ENCODE measurements at regions not wholly inside any gene's neighbourhood (a gene's known extent, or its start where the extent isn't known, plus 50 kb on each side); places are given as distances from the start of the nearest gene placed in this dataset.

GRCh38 chr4:153939570-153939969 is 150.7 kb upstream of the SFRP2 start:
- Histone ChIP-seq H3K4me3 (ENCODE audit: low read depth, low read length, poor library complexity, severe bottlenecking) (no peak overlapping the region), H3K4me2 (ENCODE audit: low read length) (no peak overlapping the region), H3K4me1 (ENCODE audit: insufficient read depth, low read length, poor library complexity, severe bottlenecking) (no peaks in the 10 kb centered on the region), H3K9me3 (ENCODE audit: low read length) (no peaks in the 10 kb centered on the region), H3K36me3 (ENCODE audit: insufficient read depth, low read length) (no peaks in the 10 kb centered on the region), H3K9me2 (ENCODE audit: insufficient read depth, low read length) (no peaks in the 10 kb centered on the region), H2AFZ (ENCODE audit: low read length) (no peak overlapping the region), H3K27ac (ENCODE audit: low read depth, low read length, poor library complexity, severe bottlenecking) (no peak overlapping the region), H3K79me2 (ENCODE audit: insufficient read depth, low read depth, low read length) (no peaks in the 10 kb centered on the region), H4K20me1 (ENCODE audit: insufficient read depth, low read length) (no peaks in the 10 kb centered on the region)
- ChIA-PET POLR2A (interaction anchor here (0.8 to 1.4 kb wide), 3 partner anchors 11 to 18 kb away, joined by 3 to 4 read pairs (median 4); no protein-coding TSS in a partner anchor), CTCF (ENCODE audit: unreplicated experiment) (no interaction called here)
- intact Hi-C loops (cut with micrococcal nuclease; ENCODE audit: unreplicated experiment), result no loop called here
- TF ChIP-seq, protein P1, sequence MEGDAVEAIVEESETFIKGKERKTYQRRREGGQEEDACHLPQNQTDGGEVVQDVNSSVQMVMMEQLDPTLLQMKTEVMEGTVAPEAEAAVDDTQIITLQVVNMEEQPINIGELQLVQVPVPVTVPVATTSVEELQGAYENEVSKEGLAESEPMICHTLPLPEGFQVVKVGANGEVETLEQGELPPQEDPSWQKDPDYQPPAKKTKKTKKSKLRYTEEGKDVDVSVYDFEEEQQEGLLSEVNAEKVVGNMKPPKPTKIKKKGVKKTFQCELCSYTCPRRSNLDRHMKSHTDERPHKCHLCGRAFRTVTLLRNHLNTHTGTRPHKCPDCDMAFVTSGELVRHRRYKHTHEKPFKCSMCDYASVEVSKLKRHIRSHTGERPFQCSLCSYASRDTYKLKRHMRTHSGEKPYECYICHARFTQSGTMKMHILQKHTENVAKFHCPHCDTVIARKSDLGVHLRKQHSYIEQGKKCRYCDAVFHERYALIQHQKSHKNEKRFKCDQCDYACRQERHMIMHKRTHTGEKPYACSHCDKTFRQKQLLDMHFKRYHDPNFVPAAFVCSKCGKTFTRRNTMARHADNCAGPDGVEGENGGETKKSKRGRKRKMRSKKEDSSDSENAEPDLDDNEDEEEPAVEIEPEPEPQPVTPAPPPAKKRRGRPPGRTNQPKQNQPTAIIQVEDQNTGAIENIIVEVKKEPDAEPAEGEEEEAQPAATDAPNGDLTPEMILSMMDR (conservative IDR thresholded peaks at IDR 0.05; ENCODE audit: low read length), result no peak
- no peak for TF ChIP-seq EZH2phosphoT487 (IDR thresholded peaks at IDR 0.05; ENCODE audit: borderline replicate concordance, low read depth, low read length)
- DNase-seq (ENCODE audit: low spot score), result no peak
- no TSS peak for BruUV-seq (replicated peaks)

GRCh38 chr4:153938994-153939393 is 150.1 kb upstream of the SFRP2 start:
- ChIA-PET POLR2A (interaction anchor here (1.0 to 1.4 kb wide), 5 partner anchors 10 to 68 kb away, joined by 3 to 6 read pairs (median 4); no protein-coding TSS in a partner anchor), CTCF (ENCODE audit: unreplicated experiment) (no interaction called here)
- no TSS peak for BruUV-seq (replicated peaks)
- DNase-seq (ENCODE audit: low spot score), result no peak
- H3K27ac ChIP-seq (ENCODE audit: low read depth, low read length, poor library complexity, severe bottlenecking), result no peak overlapping the region
- H3K36me3 ChIP-seq (ENCODE audit: insufficient read depth, low read length), result no peaks in the 10 kb centered on the region
- H3K4me1 ChIP-seq (ENCODE audit: insufficient read depth, low read length, poor library complexity, severe bottlenecking), result no peaks in the 10 kb centered on the region
- H3K4me3 ChIP-seq (ENCODE audit: low read depth, low read length, poor library complexity, severe bottlenecking), result no peak overlapping the region
- intact Hi-C loops (cut with micrococcal nuclease; ENCODE audit: unreplicated experiment), result no loop called here
- TF ChIP-seq, protein P1 (conservative IDR thresholded peaks at IDR 0.05; ENCODE audit: low read length), result no peak
- TF ChIP-seq EZH2phosphoT487 (IDR thresholded peaks at IDR 0.05; ENCODE audit: borderline replicate concordance, low read depth, low read length), result no peak
- H3K9me3 ChIP-seq (ENCODE audit: low read length), result no peaks in the 10 kb centered on the region
- H3K4me2 ChIP-seq (ENCODE audit: low read length), result no peak overlapping the region
- no peaks in the 10 kb centered on the region for H3K79me2 ChIP-seq (ENCODE audit: insufficient read depth, low read depth, low read length)
- no peaks in the 10 kb centered on the region for H3K9me2 ChIP-seq (ENCODE audit: insufficient read depth, low read length)
- H2AFZ ChIP-seq (ENCODE audit: low read length), result no peak overlapping the region
- no peaks in the 10 kb centered on the region for H4K20me1 ChIP-seq (ENCODE audit: insufficient read depth, low read length)

DNA sequence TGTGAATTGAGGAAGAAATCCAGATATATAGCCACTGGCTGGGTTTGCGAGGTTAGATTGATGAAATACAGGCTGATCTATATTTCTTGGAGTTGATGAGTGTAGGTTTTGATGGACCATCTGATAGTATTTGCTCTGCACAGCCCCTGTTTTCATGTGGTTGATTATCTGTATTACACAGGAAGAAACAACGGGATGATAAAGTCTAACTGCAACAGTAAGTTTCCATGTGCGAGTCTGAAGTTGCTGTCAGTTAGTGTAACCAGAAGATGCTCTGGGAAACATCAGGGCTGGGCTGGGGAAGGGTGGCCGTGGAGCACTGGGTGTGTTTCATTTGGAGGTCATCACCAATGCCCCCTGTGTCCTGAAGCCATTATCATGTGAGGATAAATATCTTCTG is 148.4 kb upstream of the SFRP2 start:
- no peak overlapping the region for H3K27ac ChIP-seq (ENCODE audit: low read depth, low read length, poor library complexity, severe bottlenecking)
- ChIA-PET CTCF (ENCODE audit: unreplicated experiment) (no interaction called here), POLR2A (no interaction called here)
- no peaks in the 10 kb centered on the region for H3K36me3 ChIP-seq (ENCODE audit: insufficient read depth, low read length)
- no peak for DNase-seq (ENCODE audit: low spot score)
- no peak overlapping the region for H2AFZ ChIP-seq (ENCODE audit: low read length)
- BruUV-seq (replicated peaks), result no TSS peak
- no peaks in the 10 kb centered on the region for H3K4me1 ChIP-seq (ENCODE audit: insufficient read depth, low read length, poor library complexity, severe bottlenecking)
- H3K9me2 ChIP-seq (ENCODE audit: insufficient read depth, low read length), result no peaks in the 10 kb centered on the region
- no peaks in the 10 kb centered on the region for H4K20me1 ChIP-seq (ENCODE audit: insufficient read depth, low read length)
- no peaks in the 10 kb centered on the region for H3K79me2 ChIP-seq (ENCODE audit: insufficient read depth, low read depth, low read length)
- TF ChIP-seq EZH2phosphoT487 (IDR thresholded peaks at IDR 0.05; ENCODE audit: borderline replicate concordance, low read depth, low read length), result no peak
- TF ChIP-seq, protein P1 (conservative IDR thresholded peaks at IDR 0.05; ENCODE audit: low read length), result no peak
- H3K4me2 ChIP-seq (ENCODE audit: low read length), result no peak overlapping the region
- no peak overlapping the region for H3K4me3 ChIP-seq (ENCODE audit: low read depth, low read length, poor library complexity, severe bottlenecking)
- intact Hi-C loops (cut with micrococcal nuclease; ENCODE audit: unreplicated experiment), result no loop called here
- H3K9me3 ChIP-seq (ENCODE audit: low read length), result no peaks in the 10 kb centered on the region

Measured in OCI-LY7 (cell line).